ENCODE measurements at regions not wholly inside any gene's neighbourhood (a gene's known extent, or its start where the extent isn't known, plus 50 kb on each side); places are given as distances from the start of the nearest gene placed in this dataset.

DNA sequence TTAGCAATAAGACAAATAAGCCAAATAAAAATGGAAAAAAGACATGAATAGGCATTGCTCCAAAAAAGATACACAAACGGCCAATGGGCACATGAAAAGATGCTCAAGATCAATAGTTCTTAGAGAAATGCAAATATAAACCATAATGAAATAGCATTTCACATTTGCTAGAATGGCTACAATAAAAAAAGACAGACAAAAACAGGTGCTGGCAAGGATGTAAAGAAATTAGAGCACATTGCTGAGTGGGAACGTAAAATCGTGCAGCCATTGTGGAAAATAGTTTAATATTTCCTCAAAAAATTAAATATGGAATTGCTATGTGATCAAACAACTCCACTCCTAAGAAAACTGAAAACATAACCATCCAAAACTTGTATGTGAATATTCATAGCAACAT is 160.0 kb upstream of the SPATS2L start:
- Histone ChIP-seq H3K27ac (ENCODE audit: insufficient read depth, low read depth, low read length) (no peak overlapping the region), H3K4me3 (replicated peaks in 1 of 3; ENCODE audit: insufficient read depth in 1 of 3, low read depth in 1 of 3, low read length in 3 of 3) (no peak overlapping the region), H3K4me2 (ENCODE audit: insufficient read depth, low read length) (no peak overlapping the region), H2AFZ (ENCODE audit: low read depth, low read length) (no peak overlapping the region), H3K79me2 (ENCODE audit: control insufficient read depth, insufficient read depth, low read length) (no peaks in the 10 kb centered on the region), H4K20me1 (replicated peaks; ENCODE audit: control insufficient read depth, extremely low read depth, insufficient read depth, low read length) (no peaks in the 10 kb centered on the region), H3K9ac (replicated peaks; ENCODE audit: extremely low read depth, insufficient read depth, low read length) (no peak overlapping the region), H3K27me3 (ENCODE audit: control insufficient read depth in 2 of 2, insufficient read depth in 2 of 2, low read length in 2 of 2) (peaks cover 0 to 5% of the 10 kb centered on the region in 2 experiments), H3K9me3 (replicated peaks; ENCODE audit: control insufficient read depth, insufficient read depth, low read length) (no peaks in the 10 kb centered on the region), H3K36me3 (ENCODE audit: control insufficient read depth in 2 of 2, extremely low read depth in 1 of 2, insufficient read depth in 2 of 2, low read length in 2 of 2) (no peaks in the 10 kb centered on the region), H3K4me1 (ENCODE audit: control insufficient read depth, extremely low read depth, insufficient read depth, low read length) (no peaks in the 10 kb centered on the region), H3K9me1 (replicated peaks; ENCODE audit: control insufficient read depth, extremely low read depth, insufficient read depth, low read length) (no peaks in the 10 kb centered on the region)
- intact Hi-C loops (cut with micrococcal nuclease) (no loop called here), dilution Hi-C loops (cut with MboI; ENCODE audit: extremely low pct_ligation_motif_present, low sequenced_read_pairs) (no loop called here)
- FAIRE-seq (no peak), DNase-seq (ENCODE audit: low read depth, low spot score) (no peak)
- POLR2A ChIA-PET: no interaction called here
- TF ChIP-seq JUN (IDR thresholded peaks at IDR 0.05; ENCODE audit: borderline replicate concordance, insufficient read depth, insufficient read length, low read depth) (no peak), POLR2A (IDR thresholded peaks at IDR 0.05; ENCODE audit: low read depth, low read length) (no peak), GATA2 (IDR thresholded peaks at IDR 0.05; ENCODE audit: insufficient read depth, insufficient read length, low read depth, low read length) (no peak), FOS (IDR thresholded peaks at IDR 0.05; ENCODE audit: borderline replicate concordance, insufficient read depth, low read length) (no peak), EZH2 (IDR thresholded peaks at IDR 0.05; ENCODE audit: borderline replicate concordance, low read depth, low read length, severe bottlenecking) (no peak), MYC (IDR thresholded peaks at IDR 0.05; ENCODE audit: low read depth, low read length) (no peak)
- TF ChIP-seq, protein P1, sequence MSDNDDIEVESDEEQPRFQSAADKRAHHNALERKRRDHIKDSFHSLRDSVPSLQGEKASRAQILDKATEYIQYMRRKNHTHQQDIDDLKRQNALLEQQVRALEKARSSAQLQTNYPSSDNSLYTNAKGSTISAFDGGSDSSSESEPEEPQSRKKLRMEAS (IDR thresholded peaks at IDR 0.05; ENCODE audit: insufficient read depth, insufficient read length): no peak
- CTCF ChIA-PET: interaction anchor here (1.8 kb wide), 1 partner anchor 9 kb away, joined by 6 read pairs; no protein-coding TSS in a partner anchor
- BruUV-seq (replicated peaks): no TSS peak

DNA sequence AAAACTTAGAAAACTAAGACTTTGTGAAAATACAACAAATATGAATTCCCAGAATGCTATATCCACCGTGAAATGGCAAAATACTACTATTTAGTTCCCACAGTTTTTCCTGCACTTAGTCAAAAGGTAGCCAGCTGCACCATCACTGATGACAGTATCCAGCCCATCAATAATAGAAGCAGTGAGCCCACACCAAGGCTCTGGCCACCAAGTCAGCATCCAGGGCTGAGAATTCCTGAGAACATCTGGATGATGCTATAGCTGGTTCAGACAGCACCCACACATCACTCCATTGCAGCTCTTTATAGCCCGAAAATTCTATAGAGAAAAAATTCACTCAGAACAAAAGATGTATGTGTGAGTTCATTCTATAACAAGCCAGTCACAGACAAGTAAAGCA is 159.1 kb upstream of the SPATS2L start:
- BruUV-seq (replicated peaks): no TSS peak
- intact Hi-C loops (cut with micrococcal nuclease) (no loop called here), dilution Hi-C loops (cut with MboI; ENCODE audit: extremely low pct_ligation_motif_present, low sequenced_read_pairs) (no loop called here)
- Histone ChIP-seq H3K4me3 (replicated peaks in 1 of 3; ENCODE audit: insufficient read depth in 1 of 3, low read depth in 1 of 3, low read length in 3 of 3) (no peak overlapping the region), H3K27me3 (ENCODE audit: control insufficient read depth in 2 of 2, insufficient read depth in 2 of 2, low read length in 2 of 2) (peaks cover 0 to 5% of the 10 kb centered on the region in 2 experiments), H3K4me1 (ENCODE audit: control insufficient read depth, extremely low read depth, insufficient read depth, low read length) (no peaks in the 10 kb centered on the region), H3K9me3 (replicated peaks; ENCODE audit: control insufficient read depth, insufficient read depth, low read length) (no peaks in the 10 kb centered on the region), H4K20me1 (replicated peaks; ENCODE audit: control insufficient read depth, extremely low read depth, insufficient read depth, low read length) (no peaks in the 10 kb centered on the region), H3K27ac (ENCODE audit: insufficient read depth, low read depth, low read length) (no peak overlapping the region), H3K9me1 (replicated peaks; ENCODE audit: control insufficient read depth, extremely low read depth, insufficient read depth, low read length) (no peaks in the 10 kb centered on the region), H3K4me2 (ENCODE audit: insufficient read depth, low read length) (no peak overlapping the region), H3K79me2 (ENCODE audit: control insufficient read depth, insufficient read depth, low read length) (no peaks in the 10 kb centered on the region), H2AFZ (ENCODE audit: low read depth, low read length) (no peak overlapping the region), H3K36me3 (ENCODE audit: control insufficient read depth in 2 of 2, extremely low read depth in 1 of 2, insufficient read depth in 2 of 2, low read length in 2 of 2) (no peaks in the 10 kb centered on the region), H3K9ac (replicated peaks; ENCODE audit: extremely low read depth, insufficient read depth, low read length) (no peak overlapping the region)
- ChIA-PET CTCF (interaction anchor here (1.4 to 1.8 kb wide), 2 partner anchors 10 to 334 kb away, joined by 4 to 6 read pairs; no protein-coding TSS in a partner anchor), POLR2A (no interaction called here)
- FAIRE-seq (no peak), DNase-seq (ENCODE audit: low read depth, low spot score) (no peak)
- TF ChIP-seq POLR2AphosphoS5 (IDR thresholded peaks at IDR 0.05; ENCODE audit: insufficient read depth, low read depth, low read length) (no peak), POLR2A (IDR thresholded peaks at IDR 0.05; ENCODE audit: low read depth, low read length) (no peak), JUN (IDR thresholded peaks at IDR 0.05; ENCODE audit: borderline replicate concordance, insufficient read depth, insufficient read length, low read depth) (no peak), GATA2 (IDR thresholded peaks at IDR 0.05; ENCODE audit: insufficient read depth, insufficient read length, low read depth, low read length) (no peak), MYC (IDR thresholded peaks at IDR 0.05; ENCODE audit: low read depth, low read length) (no peak)
- TF ChIP-seq, protein P1 (IDR thresholded peaks at IDR 0.05; ENCODE audit: insufficient read depth, insufficient read length): no peak
- TF ChIP-seq, protein P2, sequence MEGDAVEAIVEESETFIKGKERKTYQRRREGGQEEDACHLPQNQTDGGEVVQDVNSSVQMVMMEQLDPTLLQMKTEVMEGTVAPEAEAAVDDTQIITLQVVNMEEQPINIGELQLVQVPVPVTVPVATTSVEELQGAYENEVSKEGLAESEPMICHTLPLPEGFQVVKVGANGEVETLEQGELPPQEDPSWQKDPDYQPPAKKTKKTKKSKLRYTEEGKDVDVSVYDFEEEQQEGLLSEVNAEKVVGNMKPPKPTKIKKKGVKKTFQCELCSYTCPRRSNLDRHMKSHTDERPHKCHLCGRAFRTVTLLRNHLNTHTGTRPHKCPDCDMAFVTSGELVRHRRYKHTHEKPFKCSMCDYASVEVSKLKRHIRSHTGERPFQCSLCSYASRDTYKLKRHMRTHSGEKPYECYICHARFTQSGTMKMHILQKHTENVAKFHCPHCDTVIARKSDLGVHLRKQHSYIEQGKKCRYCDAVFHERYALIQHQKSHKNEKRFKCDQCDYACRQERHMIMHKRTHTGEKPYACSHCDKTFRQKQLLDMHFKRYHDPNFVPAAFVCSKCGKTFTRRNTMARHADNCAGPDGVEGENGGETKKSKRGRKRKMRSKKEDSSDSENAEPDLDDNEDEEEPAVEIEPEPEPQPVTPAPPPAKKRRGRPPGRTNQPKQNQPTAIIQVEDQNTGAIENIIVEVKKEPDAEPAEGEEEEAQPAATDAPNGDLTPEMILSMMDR (IDR thresholded peaks at IDR 0.05; ENCODE audit: extremely low read depth in 1 of 2, insufficient read depth in 1 of 2, low read depth in 1 of 2, low read length in 2 of 2): no peak

All from endothelial cell of umbilical vein (primary cell).